Osteocyte (in vitro differentiated cells): ENCODE measurements at regions not wholly inside any gene's neighbourhood (a gene's known extent, or its start where the extent isn't known, plus 50 kb on each side); places are given as distances from the start of the nearest gene placed in this dataset.

ENCODE experiments used
- DNase-seq: peaks from one replicate; pipeline ENCODE4 v3.0.0; 2021; ENCODE audit warnings: mixed read lengths; ENCODE audit not compliant: unreplicated experiment; ENCODE audit errors: extremely low spot score
- H3K27ac Mint-ChIP-seq: one replicate; pipeline ENCODE4 v1.8.0; 2021; ENCODE audit warnings: mild to moderate bottlenecking, mixed read lengths; ENCODE audit not compliant: unreplicated experiment
- H3K27me3 Mint-ChIP-seq: one replicate; pipeline ENCODE4 v1.8.0; 2021; ENCODE audit warnings: mixed read lengths; ENCODE audit not compliant: unreplicated experiment
- H3K36me3 Mint-ChIP-seq: one replicate; pipeline ENCODE4 v1.8.0; 2021; ENCODE audit warnings: mixed read lengths; ENCODE audit not compliant: unreplicated experiment
- H3K4me1 Mint-ChIP-seq: one replicate; pipeline ENCODE4 v1.8.0; 2021; ENCODE audit warnings: mixed read lengths; ENCODE audit not compliant: unreplicated experiment
- H3K4me3 Mint-ChIP-seq: one replicate; pipeline ENCODE4 v1.8.0; 2021; ENCODE audit warnings: mild to moderate bottlenecking, moderate library complexity, mixed read lengths; ENCODE audit not compliant: unreplicated experiment
- H3K9me3 Mint-ChIP-seq: one replicate; pipeline ENCODE4 v1.8.0; 2021; ENCODE audit warnings: mixed read lengths; ENCODE audit not compliant: unreplicated experiment
- CTCF ChIP-seq: fragments of 200-600 bp; sonication (generic); IDR thresholded peaks from 2 replicates; pipeline ENCODE4 v1.5.0; 2021; ENCODE audit warnings: antibody characterized with exemption, mild to moderate bottlenecking, moderate library complexity

- no peak for TF ChIP-seq CTCF
- peaks cover 11% of the 10 kb centered on the region for H3K9me3 Mint-ChIP-seq
- no peak overlapping the region for H3K27ac Mint-ChIP-seq
- no peaks in the 10 kb centered on the region for H3K36me3 Mint-ChIP-seq
- DNase-seq, result no peak
- H3K27me3 Mint-ChIP-seq, result no peaks in the 10 kb centered on the region
- H3K4me3 Mint-ChIP-seq, result no peak overlapping the region
- H3K4me1 Mint-ChIP-seq, result no peaks in the 10 kb centered on the region
Measured at GRCh38 chr19:31553112-31553845, 204.0 kb upstream of the TSHZ3 start.

- H3K36me3 Mint-ChIP-seq, result no peaks in the 10 kb centered on the region
- H3K27me3 Mint-ChIP-seq, result no peaks in the 10 kb centered on the region
- H3K27ac Mint-ChIP-seq, result no peak overlapping the region
Measured at GRCh38 chr19:31553846-31554215, 204.6 kb upstream of the TSHZ3 start.

GRCh38 chr19:31554360-31554759 is 205.1 kb upstream of the TSHZ3 start:
- no peak for TF ChIP-seq CTCF
- Mint-ChIP-seq H3K36me3 (no peaks in the 10 kb centered on the region), H3K4me1 (no peaks in the 10 kb centered on the region), H3K27ac (no peak overlapping the region), H3K9me3 (peaks cover 11% of the 10 kb centered on the region), H3K27me3 (no peaks in the 10 kb centered on the region), H3K4me3 (no peak overlapping the region)
- no peak for DNase-seq

More at GRCh38 chr19:31553846-31554215, 204.6 kb upstream of the TSHZ3 start:
- Mint-ChIP-seq H3K9me3 (peaks cover 11% of the 10 kb centered on the region), H3K4me3 (no peak overlapping the region), H3K4me1 (no peaks in the 10 kb centered on the region)
- TF ChIP-seq CTCF, result no peak
- no peak for DNase-seq

GRCh38 chr19:31555634-31556215 is 206.5 kb upstream of the TSHZ3 start:
- H3K4me1 Mint-ChIP-seq, result no peaks in the 10 kb centered on the region
- H3K36me3 Mint-ChIP-seq, result no peaks in the 10 kb centered on the region
- no peak for DNase-seq
- peaks cover 17% of the 10 kb centered on the region for H3K9me3 Mint-ChIP-seq
- no peaks in the 10 kb centered on the region for H3K27me3 Mint-ChIP-seq
- no peak overlapping the region for H3K27ac Mint-ChIP-seq
- no peak for TF ChIP-seq CTCF
- H3K4me3 Mint-ChIP-seq, result no peak overlapping the region

- no peak for TF ChIP-seq CTCF
- H3K9me3 Mint-ChIP-seq, result peaks cover 23% of the 10 kb centered on the region
- no peak overlapping the region for H3K27ac Mint-ChIP-seq
- H3K36me3 Mint-ChIP-seq, result no peaks in the 10 kb centered on the region
- H3K27me3 Mint-ChIP-seq, result no peaks in the 10 kb centered on the region
- H3K4me1 Mint-ChIP-seq, result no peaks in the 10 kb centered on the region
- H3K4me3 Mint-ChIP-seq, result no peak overlapping the region
- DNase-seq, result no peak
Measured at GRCh38 chr19:31559494-31559893, 210.3 kb upstream of the TSHZ3 start.
